Activated naive CD4-positive, alpha-beta T cell treated with anti-CD3 and anti-CD28 coated beads for 36 hours (primary cell): ENCODE measurements at regions not wholly inside any gene's neighbourhood (a gene's known extent, or its start where the extent isn't known, plus 50 kb on each side); places are given as distances from the start of the nearest gene placed in this dataset.

Source experiments
- CTCF ChIA-PET: fragments of 350-600 bp; sonication (Branson Sonifier 250); formaldehyde crosslinking; loops from one replicate; lab custom pipeline; 2021; ENCODE audit warnings: antibody characterized with exemption; lab: Charles Lee
- DNase-seq: peaks from one replicate; pipeline ENCODE4 v3.0.0-alpha.2; 2020
- H3K27ac Mint-ChIP-seq: one replicate; pipeline ENCODE4 v1.8.0; 2021; ENCODE audit warnings: mild to moderate bottlenecking, mixed read lengths
- H3K27me3 Mint-ChIP-seq: one replicate; pipeline ENCODE4 v1.8.0; 2021; ENCODE audit warnings: low read depth, mixed read lengths
- H3K36me3 Mint-ChIP-seq: one replicate; pipeline ENCODE4 v1.8.0; 2021; ENCODE audit warnings: low read depth, mixed read lengths
- H3K4me1 Mint-ChIP-seq: one replicate; pipeline ENCODE4 v1.8.0; 2021; ENCODE audit warnings: low read depth, mixed read lengths
- H3K4me3 Mint-ChIP-seq: one replicate; pipeline ENCODE4 v1.8.0; 2021; ENCODE audit warnings: mild to moderate bottlenecking, moderate library complexity, mixed read lengths
- H3K9me3 Mint-ChIP-seq: one replicate; pipeline ENCODE4 v1.8.0; 2021; ENCODE audit warnings: mixed read lengths
- intact Hi-C: fragments of 100-400 bp; cut with micrococcal nuclease; formaldehyde crosslinking; loops from one replicate; pipeline ENCODE4 v1.15.1; 2023

GRCh38 chr13:112639521-112639920, 50.3 kb upstream of the ATP11A start:
- peaks cover 19% of the 10 kb centered on the region for H3K27me3 Mint-ChIP-seq
- no peaks in the 10 kb centered on the region for H3K9me3 Mint-ChIP-seq
- H3K36me3 Mint-ChIP-seq = no peaks in the 10 kb centered on the region
- CTCF ChIA-PET = interaction anchor here (0.8 to 4.3 kb wide), 7 partner anchors 11 to 235 kb away, joined by 3 to 48 read pairs (median 5); no protein-coding TSS in a partner anchor
- H3K4me1 Mint-ChIP-seq = peaks cover 5% of the 10 kb centered on the region
- H3K4me3 Mint-ChIP-seq = no peak overlapping the region
- DNase-seq = no peak
- intact Hi-C loops = loop anchor here (5.0 kb wide), 1 partner anchor 253 kb away; no protein-coding TSS in a partner anchor
- no peak overlapping the region for H3K27ac Mint-ChIP-seq

DNA sequence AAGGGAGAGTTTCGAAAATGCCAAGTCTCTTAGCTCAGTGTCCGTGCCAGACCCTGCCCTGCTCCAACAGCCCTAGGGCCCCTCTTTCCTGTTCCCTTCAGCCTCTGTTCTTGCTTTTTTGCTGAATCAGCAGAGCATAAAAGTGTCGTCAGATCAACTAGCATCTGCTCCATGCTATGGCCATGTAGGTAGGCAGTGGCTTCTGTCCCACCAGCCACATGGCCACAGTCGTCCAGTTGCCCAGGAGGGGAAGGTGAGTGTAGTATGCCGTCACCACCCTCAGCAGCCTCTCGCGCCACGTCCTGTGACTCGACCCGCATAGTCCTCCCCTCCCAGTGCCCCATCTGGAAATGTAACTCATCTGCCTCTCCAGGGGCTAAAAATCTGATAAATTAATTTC, 50.9 kb upstream of the ATP11A start:
- Mint-ChIP-seq H3K4me1 (peaks cover 5% of the 10 kb centered on the region), H3K4me3 (no peak overlapping the region), H3K36me3 (no peaks in the 10 kb centered on the region), H3K27me3 (peaks cover 19% of the 10 kb centered on the region), H3K9me3 (no peaks in the 10 kb centered on the region), H3K27ac (no peak overlapping the region)
- intact Hi-C loops = loop anchor here (5.0 kb wide), 1 partner anchor 253 kb away; no protein-coding TSS in a partner anchor
- DNase-seq = no peak
- CTCF ChIA-PET = interaction anchor here (0.8 to 4.3 kb wide), 6 partner anchors 12 to 235 kb away, joined by 3 to 48 read pairs (median 4); no protein-coding TSS in a partner anchor

GRCh38 chr13:112638157-112638750, 50.3 kb upstream of the TUBGCP3 start:
- intact Hi-C loops = loop anchor here (5.0 kb wide), 1 partner anchor 254 kb away; no protein-coding TSS in a partner anchor
- Mint-ChIP-seq H3K27ac (no peak overlapping the region), H3K36me3 (no peaks in the 10 kb centered on the region), H3K4me3 (no peak overlapping the region), H3K4me1 (peaks cover 5% of the 10 kb centered on the region), H3K27me3 (peaks cover 19% of the 10 kb centered on the region), H3K9me3 (no peaks in the 10 kb centered on the region)
- CTCF ChIA-PET = interaction anchor here (4.3 kb wide), 1 partner anchor 236 kb away, joined by 48 read pairs; no protein-coding TSS in a partner anchor
- DNase-seq = no peak
